ENCODE measurements at regions not wholly inside any gene's neighbourhood (a gene's known extent, or its start where the extent isn't known, plus 50 kb on each side); places are given as distances from the start of the nearest gene placed in this dataset.
"Not testable (repeated sequence)": the region's sequence is repeated elsewhere in the genome, so short reads cannot be mapped to it uniquely, and the experiment has no call there.

DNA sequence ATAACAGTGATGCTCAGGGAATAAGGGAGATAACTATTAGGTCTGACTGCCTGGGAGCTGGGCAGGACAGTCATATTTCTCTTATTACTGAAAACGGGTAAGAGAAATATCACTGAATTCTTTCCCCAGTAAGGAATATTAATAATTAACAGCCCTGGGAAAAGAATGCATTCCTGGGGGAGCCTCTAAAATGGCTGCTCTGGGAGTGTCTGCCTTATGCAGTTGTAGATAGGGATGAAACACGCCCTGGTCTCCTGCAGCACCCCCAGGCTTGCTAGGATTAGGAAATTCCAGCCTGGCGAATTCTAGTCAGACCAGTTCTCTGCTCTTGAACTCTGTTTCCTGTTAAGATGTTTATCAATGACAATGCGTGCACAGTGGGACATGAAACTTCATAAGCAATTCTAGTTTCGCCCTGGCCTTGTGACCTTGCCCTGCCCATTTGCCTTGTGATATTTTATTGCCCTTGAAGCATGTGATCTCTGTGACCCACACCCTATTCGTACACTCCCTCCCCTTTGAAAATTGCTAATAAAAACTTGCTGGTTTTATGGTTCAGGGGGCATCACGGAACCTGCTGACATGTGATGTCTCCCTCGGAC, 170.6 kb upstream of the NABP1 start:
- not testable (repeated sequence) for H3K27me3 ChIP-seq, H3K36me3 ChIP-seq, H3K4me3 ChIP-seq, H3K9me3 ChIP-seq, DNase-seq

DNA sequence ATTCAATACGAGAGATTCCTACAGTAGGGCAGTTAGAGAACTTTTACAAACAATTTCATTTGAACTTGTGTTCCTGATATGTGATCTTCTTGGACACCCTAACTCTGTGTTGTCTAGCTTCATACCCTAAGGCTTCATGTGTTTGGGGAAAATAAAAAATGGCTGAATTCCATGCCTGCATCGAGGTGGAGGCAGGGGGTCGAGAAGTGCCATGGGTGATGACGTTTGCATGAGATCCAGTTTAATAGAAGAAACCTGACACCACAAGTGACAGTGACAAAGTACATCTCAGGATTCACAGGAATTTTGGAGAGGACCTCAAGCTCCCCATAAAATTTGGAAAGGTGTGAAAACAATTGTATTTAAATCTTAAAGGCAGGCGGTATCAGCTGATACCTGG, 169.2 kb upstream of the NABP1 start:
- Histone ChIP-seq H3K9me3 (no peaks in the 10 kb centered on the region), H3K27me3 (no peaks in the 10 kb centered on the region), H3K4me3 (no peak overlapping the region), H3K36me3 (no peaks in the 10 kb centered on the region)
- DNase-seq: no peak

DNA sequence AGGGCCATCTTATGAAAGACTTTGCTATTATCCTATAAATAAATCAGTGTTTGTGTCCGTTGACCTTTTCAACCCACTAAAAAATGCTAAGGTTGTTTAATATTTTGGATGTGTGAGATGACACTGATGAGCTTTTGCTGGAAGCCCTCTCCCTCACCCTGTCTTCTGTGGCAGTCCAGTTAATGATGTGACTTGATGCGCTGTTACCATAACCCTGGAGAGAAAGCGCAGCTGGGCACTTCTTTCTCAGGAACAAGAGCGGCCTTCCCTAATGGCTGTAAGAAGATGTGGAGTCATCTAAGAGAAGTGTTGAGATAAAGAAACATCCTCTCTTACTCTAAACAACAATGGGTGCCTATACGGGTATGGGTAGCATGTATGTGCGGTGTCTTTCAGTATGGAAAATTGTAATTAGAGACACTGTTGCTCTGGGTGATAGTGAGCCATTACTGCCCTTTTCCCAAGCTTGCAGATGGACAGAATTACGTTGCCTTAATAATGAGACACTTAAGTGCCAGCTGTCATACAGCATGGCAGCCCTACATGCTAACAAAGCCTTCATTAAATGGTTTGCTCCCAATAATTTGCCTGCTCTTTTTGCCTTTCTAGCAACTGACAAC, 165.6 kb upstream of the NABP1 start:
- Histone ChIP-seq H3K9me3 (no peaks in the 10 kb centered on the region), H3K27me3 (no peaks in the 10 kb centered on the region), H3K36me3 (no peaks in the 10 kb centered on the region), H3K4me3 (no peak overlapping the region)
- no peak for DNase-seq

DNA sequence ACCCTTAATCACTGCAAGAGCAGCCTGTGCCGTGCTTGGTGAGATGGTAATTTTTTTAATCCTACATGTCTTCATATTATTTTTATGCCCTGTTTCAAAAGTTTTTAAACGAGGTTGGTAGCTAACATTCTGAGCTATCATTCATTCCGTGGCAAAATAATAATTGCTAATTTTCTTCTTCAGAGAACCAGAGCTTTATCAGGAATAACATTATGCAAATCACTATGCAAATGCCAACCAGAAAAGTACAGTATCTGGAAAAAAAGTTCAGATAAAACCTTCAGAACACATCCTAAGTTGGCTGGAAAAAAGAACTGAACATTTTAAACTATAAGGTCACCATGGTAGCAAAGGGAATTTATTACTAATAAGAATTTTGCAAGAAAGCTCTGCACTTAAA, 165.1 kb upstream of the NABP1 start:
- Histone ChIP-seq H3K4me3 (no peak overlapping the region), H3K36me3 (no peaks in the 10 kb centered on the region), H3K9me3 (no peaks in the 10 kb centered on the region), H3K27me3 (no peaks in the 10 kb centered on the region)
- DNase-seq: no peak

DNA sequence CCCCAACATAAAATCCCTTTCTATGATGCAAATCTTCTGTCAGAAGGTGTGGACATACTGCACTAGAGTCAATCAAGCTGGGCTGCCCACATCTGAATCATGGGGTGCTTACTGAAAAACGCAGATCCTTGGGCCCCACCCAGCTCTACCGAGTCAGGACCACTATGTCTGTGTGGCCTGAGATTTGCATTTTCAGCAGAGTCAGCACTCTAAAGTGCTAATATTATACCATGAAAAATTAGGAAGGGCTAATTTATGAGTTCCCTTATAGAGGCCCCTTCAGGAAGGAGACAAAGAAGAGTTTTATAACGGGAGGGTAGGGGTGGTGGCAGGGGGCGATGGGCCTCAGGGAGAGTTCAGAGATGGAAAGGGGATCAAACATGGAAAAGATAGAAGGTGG, 163.3 kb upstream of the NABP1 start:
- Histone ChIP-seq H3K9me3 (no peaks in the 10 kb centered on the region), H3K27me3 (no peaks in the 10 kb centered on the region), H3K4me3 (no peak overlapping the region), H3K36me3 (no peaks in the 10 kb centered on the region)
- no peak for DNase-seq

DNA sequence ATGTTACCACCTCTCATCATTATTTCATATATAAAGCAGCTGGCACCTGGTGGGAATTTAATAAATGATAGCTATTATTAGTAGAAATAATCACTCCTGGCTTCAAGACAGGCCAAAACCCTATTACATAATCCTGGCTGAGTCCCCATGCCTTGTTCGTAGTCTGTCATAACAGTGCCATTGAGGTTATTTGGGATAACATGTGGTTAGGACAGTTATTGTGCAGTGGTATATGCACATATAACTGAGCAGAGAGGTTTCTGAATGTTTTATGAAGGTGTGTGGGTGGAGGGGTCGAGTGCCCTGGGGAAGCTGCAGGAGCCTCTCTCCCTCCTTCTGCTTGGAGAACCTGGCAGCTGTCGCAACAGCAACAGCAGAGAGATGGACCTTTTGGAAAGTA, 162.4 kb upstream of the NABP1 start:
- no peak overlapping the region for H3K4me3 ChIP-seq
- no peaks in the 10 kb centered on the region for H3K27me3 ChIP-seq
- H3K9me3 ChIP-seq: no peaks in the 10 kb centered on the region
- no peak for DNase-seq
- H3K36me3 ChIP-seq: no peaks in the 10 kb centered on the region

DNA sequence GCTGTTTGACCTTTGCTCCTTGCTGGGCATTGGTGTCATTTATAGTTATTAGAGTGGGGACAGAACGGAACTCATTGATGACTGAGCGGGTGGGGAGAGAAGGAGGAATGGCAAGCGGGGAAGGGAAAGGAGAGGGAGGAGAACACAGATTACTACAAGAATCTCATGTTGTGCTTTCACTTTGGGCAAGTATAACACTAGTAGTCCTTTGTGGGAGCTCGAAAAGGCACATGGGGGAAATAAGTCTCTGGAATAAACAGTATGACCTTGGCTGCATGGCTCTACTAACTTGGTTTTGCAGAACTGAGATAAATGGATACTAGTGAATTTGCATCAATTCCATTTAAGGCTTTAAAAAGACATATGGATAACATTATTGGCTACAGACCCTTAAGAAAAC, 161.7 kb upstream of the NABP1 start:
- DNase-seq: no peak
- no peak overlapping the region for H3K4me3 ChIP-seq
- no peaks in the 10 kb centered on the region for H3K9me3 ChIP-seq
- H3K36me3 ChIP-seq: no peaks in the 10 kb centered on the region
- H3K27me3 ChIP-seq: no peaks in the 10 kb centered on the region

DNA sequence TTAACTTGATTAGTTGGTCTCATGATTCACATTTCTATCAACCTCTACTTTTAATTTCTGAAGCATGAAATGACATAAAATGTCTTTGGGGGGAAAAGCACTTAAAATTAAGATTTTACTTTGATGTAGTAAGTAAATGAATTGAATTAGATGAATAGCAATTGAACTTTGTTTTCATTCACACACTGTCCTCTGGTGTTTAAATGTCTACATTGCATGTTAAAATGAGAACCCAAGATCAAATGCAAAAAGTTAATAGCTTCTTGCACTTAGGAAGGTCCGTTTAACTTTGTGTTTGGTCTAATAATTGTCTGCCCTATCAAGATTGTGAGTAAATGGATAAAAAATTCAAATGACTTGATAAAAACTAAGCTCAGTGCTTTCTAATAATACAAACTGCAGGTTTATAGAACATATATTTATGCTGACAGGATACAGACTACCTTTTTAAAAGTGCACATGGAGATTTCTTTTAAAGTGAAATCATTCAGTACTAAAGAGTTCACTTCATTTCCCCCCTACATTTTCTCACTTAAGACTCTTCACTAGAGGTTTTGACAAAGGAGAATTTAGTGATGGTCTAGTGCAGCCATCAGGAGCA, 156.2 kb upstream of the NABP1 start:
- Histone ChIP-seq H3K36me3 (no peaks in the 10 kb centered on the region), H3K27me3 (no peaks in the 10 kb centered on the region), H3K9me3 (no peaks in the 10 kb centered on the region), H3K4me3 (no peak overlapping the region)
- no peak for DNase-seq

DNA sequence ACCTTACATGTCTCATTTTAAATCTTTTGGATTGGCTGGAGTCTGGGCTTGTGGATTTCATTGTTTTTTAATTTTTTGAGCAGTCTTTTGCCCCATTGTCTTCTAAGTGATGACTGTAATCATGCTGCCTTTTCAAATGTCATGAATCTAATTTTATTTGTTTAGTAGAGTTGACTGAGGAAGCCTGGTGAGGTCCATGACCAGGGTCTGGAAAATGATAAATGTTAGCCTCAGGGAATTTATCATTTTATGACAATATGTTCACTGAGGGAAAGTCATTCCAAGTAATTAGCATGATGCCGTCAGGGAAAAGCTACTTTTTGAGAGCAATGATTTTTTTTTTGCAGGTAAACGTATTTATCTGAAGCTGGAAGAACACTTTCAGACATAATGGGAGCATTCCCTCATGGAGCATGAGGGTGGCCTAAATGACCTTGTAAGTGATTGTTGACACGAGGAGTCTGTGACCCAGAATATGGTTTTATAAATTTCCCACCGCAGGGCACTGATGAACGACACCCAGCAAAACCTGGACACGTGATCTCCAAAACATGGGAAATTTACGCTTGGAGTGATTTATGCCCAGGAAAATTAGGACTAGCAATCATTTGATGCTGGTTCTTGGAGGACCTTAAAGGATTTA, 155.3 kb upstream of the NABP1 start:
- H3K27me3 ChIP-seq: no peaks in the 10 kb centered on the region
- H3K4me3 ChIP-seq: no peak overlapping the region
- no peaks in the 10 kb centered on the region for H3K36me3 ChIP-seq
- DNase-seq: no peak
- H3K9me3 ChIP-seq: no peaks in the 10 kb centered on the region

DNA sequence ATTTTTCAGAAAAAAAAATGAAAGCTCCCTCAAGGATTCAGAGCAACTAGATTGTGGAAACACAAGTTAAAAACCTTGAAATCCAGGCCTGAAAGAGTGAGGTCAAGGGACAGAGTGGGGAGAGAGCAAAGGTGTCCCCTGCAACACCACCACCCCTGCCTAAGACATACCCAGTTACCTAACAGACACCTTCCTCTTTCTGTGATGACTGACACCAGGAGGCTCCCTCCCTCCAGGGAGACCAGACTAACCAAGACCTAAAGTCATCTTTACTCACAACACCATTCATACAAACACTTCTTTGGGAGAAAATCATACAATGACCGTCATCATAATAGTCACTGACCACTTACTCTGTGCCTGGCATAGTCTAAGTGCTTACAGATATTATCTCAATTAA, 151.8 kb upstream of the NABP1 start:
- Histone ChIP-seq H3K4me3 (no peak overlapping the region), H3K27me3 (no peaks in the 10 kb centered on the region), H3K9me3 (0 out of 2 replicates have a peak, but pooled peaks cover 3% of the 10 kb centered on the region), H3K36me3 (no peaks in the 10 kb centered on the region)
- no peak for DNase-seq

DNA sequence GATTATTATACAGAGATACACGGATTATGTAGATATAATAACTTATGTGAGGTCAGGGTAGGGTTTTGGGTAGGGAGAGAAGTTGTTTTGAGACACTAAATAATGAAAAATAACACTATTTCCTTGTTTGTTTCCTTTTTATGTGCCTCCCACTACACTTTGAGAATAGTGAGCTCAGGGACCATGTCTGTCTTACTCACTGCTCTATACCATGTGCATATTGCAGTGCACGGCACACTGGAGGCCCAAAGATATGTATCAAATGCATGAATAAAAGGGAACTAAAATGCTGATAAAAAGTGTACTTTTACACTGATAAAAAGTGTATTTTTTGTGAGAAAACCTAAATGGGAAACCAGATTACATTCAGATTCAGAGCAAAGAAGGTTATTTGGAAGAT, 151.4 kb upstream of the NABP1 start:
- H3K27me3 ChIP-seq: no peaks in the 10 kb centered on the region
- no peak overlapping the region for H3K4me3 ChIP-seq
- 0 out of 2 replicates have a peak, but pooled peaks cover 3% of the 10 kb centered on the region for H3K9me3 ChIP-seq
- H3K36me3 ChIP-seq: no peaks in the 10 kb centered on the region
- no peak for DNase-seq

DNA sequence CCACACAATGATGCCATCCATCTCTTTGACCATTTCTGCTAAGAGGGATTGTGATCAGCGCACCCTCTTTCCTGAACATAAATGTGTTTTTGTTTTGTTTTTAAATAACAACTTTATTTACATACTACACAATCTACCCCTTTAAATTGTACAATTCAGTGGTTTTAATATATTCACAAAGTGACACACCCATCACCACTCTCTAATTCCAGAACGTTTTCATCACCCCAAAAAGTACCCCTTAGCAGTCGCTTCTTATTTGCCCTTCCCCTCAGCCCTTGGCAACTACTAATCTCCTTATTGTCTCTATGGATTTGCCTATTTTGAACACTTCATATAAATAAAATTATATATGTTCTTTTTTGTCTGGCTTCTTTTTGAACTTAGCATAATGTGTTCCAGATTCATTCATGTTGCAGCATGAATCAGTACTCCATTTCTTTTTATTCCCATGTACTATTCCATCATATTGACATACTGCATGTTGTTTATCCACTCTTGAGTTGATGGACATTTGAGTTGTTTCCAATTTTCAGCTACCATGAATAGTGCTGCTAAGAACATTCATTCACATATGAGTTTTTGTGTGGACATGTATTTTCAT, 150.9 kb upstream of the NABP1 start:
- no peak for DNase-seq
- no peak overlapping the region for H3K4me3 ChIP-seq
- no peaks in the 10 kb centered on the region for H3K27me3 ChIP-seq
- H3K9me3 ChIP-seq: 0 out of 2 replicates have a peak, but pooled peaks cover 3% of the 10 kb centered on the region
- H3K36me3 ChIP-seq: no peaks in the 10 kb centered on the region

DNA sequence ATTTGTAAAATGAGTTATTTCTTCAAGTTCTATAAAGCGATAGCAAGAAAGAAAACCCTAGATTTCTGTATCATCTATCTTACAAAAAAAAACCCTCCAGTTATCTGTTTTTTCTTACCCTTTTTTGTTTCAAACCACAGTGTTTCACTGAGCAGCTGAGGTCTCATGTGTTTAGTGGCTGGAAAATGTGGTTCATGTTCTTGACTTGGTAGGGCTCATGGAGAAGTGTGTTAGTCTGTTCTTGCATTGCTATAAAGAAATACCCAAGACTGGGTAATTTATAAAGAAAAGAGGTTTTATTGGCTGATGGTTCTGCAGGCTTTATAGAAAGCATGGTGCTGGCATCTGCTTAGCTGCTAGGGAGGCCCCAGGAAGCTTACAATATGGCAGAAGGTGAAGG, 147.3 kb upstream of the NABP1 start:
- Histone ChIP-seq H3K36me3 (no peaks in the 10 kb centered on the region), H3K9me3 (0 out of 2 replicates have a peak, but pooled peaks cover 3% of the 10 kb centered on the region), H3K4me3 (no peak overlapping the region), H3K27me3 (no peaks in the 10 kb centered on the region)
- DNase-seq: no peak

DNA sequence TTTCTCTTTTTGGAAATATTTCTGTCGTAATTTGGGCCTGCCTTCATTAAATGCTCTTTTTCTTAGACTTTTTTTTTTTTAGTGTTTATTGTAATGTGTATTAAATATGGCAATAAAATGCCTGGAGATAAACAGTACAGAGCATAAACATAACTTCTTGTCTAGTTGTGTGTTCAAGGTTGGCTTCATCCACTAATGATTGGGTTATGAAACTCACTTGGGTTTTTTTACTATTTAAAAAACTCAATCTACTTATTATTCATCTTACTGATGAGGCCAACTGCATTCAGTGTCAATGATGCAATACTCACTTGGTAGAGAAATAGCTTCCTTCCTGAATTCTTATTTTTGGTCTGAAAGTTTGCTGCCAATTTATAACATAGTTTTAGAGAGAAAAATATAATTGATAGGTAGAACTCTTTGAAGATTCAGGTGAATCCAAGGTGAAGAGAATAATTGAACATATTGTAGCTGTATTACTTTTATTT, 144.2 kb upstream of the NABP1 start:
- H3K27me3 ChIP-seq: no peaks in the 10 kb centered on the region
- no peak for DNase-seq

DNA sequence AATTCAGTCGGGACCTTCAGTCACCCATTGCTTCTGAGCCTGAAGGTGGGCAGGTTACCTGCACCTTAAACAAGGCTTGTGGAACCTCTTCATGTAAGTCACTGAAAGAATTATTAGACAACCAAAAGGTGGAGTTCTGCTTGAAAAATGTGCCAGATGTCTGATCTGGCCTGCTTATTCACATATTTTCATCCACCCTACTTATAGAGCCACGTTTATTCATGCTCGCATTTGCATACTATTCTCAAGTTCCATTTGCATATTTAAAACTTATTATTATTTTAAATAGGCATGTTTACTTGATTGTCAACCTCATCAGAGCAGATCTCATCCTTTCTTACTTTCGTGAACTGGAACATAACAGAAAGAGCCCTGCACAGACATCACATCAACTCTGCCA, 140.0 kb upstream of the NABP1 start:
- Histone ChIP-seq H3K27me3 (no peaks in the 10 kb centered on the region), H3K36me3 (no peaks in the 10 kb centered on the region), H3K4me3 (no peak overlapping the region), H3K9me3 (no peaks in the 10 kb centered on the region)
- DNase-seq: no peak

More for the DNA sequence above, 144.2 kb upstream of the NABP1 start:
- Histone ChIP-seq H3K9me3 (0 out of 2 replicates have a peak, but pooled peaks cover under 1% of the 10 kb centered on the region), H3K4me3 (no peak overlapping the region), H3K36me3 (no peaks in the 10 kb centered on the region)

DNA sequence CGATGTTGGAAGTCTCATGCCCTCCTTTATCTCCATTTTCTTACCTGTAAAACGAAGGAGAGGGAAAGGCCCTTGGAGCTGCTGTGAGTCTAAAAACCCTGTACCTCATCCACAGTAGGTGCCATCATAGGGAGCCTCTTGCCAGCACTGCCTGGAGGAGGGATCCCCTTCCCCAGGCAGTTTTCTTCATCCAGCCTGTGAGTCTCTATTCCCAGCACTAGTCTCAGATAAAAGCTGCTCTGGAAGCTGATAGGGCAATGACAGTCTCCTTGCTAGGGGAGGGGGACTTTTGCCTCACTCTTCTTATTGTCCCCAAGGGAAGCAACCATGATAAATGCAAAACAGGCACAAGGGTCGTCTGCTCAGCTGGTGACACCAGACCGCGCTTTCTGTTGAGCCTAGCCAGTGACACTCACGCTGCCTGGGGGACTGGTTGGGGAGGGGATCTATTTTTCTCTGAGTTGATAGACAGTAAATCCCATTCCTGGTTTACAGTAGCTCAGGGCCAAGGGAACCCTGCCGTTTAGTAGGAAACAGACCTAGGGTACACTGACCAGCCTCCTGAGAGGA, 139.5 kb upstream of the NABP1 start:
- Histone ChIP-seq H3K27me3 (no peaks in the 10 kb centered on the region), H3K9me3 (no peaks in the 10 kb centered on the region), H3K36me3 (no peaks in the 10 kb centered on the region), H3K4me3 (no peak overlapping the region)
- no peak for DNase-seq

DNA sequence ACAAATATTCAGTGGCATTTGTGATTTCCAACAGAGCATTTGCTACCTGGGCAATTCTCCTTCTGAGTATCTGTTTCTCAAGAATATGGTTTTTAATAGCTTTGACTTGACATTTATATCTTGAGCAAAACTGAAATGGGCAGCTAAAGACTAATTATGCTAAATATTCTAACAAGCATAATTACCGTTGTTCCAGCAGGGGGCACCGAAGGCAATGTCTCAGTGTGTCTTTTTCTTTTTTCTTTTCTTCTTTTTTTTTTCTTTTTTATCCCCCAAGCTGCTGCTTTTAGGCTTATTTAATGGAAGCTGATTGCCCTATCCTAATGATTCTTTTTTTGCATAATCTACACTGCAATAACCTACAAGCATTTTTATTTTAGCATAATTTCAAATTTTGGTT, 138.9 kb upstream of the NABP1 start:
- Histone ChIP-seq H3K4me3 (no peak overlapping the region), H3K9me3 (no peaks in the 10 kb centered on the region), H3K36me3 (no peaks in the 10 kb centered on the region), H3K27me3 (no peaks in the 10 kb centered on the region)
- DNase-seq: peak; percentile 12

Measured in MG63 (cell line).